WTC11 (cell line): ENCODE measurements at regions not wholly inside any gene's neighbourhood (a gene's known extent, or its start where the extent isn't known, plus 50 kb on each side); places are given as distances from the start of the nearest gene placed in this dataset.
A peak's percentile ranks its signal among the peaks of the same experiment; 100 is the strongest.

Experiments used
- ATAC-seq: fragments of 200-7000 bp; cut with Tn5 transposase; 2 replicates; pipeline ENCODE4 v1.10.0; 2021; ENCODE audit warnings: mild to moderate bottlenecking, moderate library complexity
- CTCF ChIA-PET: fragments of 300-600 bp; sonication (Branson Sonifier 250); formaldehyde crosslinking; loops from one replicate; lab custom pipeline; 2021; ENCODE audit warnings: antibody characterized with exemption; lab: Charles Lee
- POLR2A ChIA-PET: fragments of 350-600 bp; sonication (Branson Sonifier 250); formaldehyde crosslinking; loops from one replicate; lab custom pipeline; 2021; ENCODE audit warnings: antibody characterized with exemption; lab: Charles Lee
- DNase-seq: peaks from one replicate; pipeline ENCODE4 v3.0.0; 2021; ENCODE audit warnings: low spot score
- H3K27ac Mint-ChIP-seq: 2 replicates; pipeline ENCODE4 v1.8.0; 2021; ENCODE audit warnings: mixed read lengths
- H3K27me3 Mint-ChIP-seq: 2 replicates; pipeline ENCODE4 v1.8.0; 2021; ENCODE audit warnings: low read depth, mild to moderate bottlenecking, moderate library complexity, mixed read lengths
- H3K36me3 Mint-ChIP-seq: 2 replicates; pipeline ENCODE4 v1.8.0; 2021; ENCODE audit warnings: mixed read lengths
- H3K4me1 Mint-ChIP-seq: 2 replicates; pipeline ENCODE4 v1.8.0; 2022; ENCODE audit warnings: mixed read lengths
- H3K4me3 Mint-ChIP-seq: 2 replicates; pipeline ENCODE4 v1.8.0; 2021; ENCODE audit warnings: mild to moderate bottlenecking, moderate library complexity, mixed read lengths
- H3K9me3 Mint-ChIP-seq: 2 replicates; pipeline ENCODE4 v1.8.0; 2021; ENCODE audit warnings: mixed read lengths
- CREM ChIP-seq: sonication (generic); formaldehyde crosslinking; IDR thresholded peaks from 2 replicates; pipeline ENCODE4 v1.8.1; 2022; ENCODE audit warnings: mild to moderate bottlenecking, missing genetic modification reagents, moderate library complexity
- EMX1 ChIP-seq: fragments of 250-450 bp; sonication (Bioruptor Pico); IDR thresholded peaks from 2 replicates; pipeline ENCODE4 v1.8.0; 2021; ENCODE audit warnings: mild to moderate bottlenecking
- ESRRA ChIP-seq: sonication (generic); formaldehyde crosslinking; IDR thresholded peaks from 2 replicates; pipeline ENCODE4 v1.8.1; 2022; ENCODE audit warnings: mild to moderate bottlenecking, missing genetic modification reagents, borderline replicate concordance
- GRHL2 ChIP-seq: fragments of 250-450 bp; sonication (Bioruptor Pico); IDR thresholded peaks from 2 replicates; pipeline ENCODE4 v1.8.0; 2022; ENCODE audit warnings: mild to moderate bottlenecking, moderate library complexity; ENCODE audit not compliant: insufficient replicate concordance, severe bottlenecking
- IRF2 ChIP-seq: sonication (generic); formaldehyde crosslinking; IDR thresholded peaks from 2 replicates; pipeline ENCODE4 v1.8.0; 2022; ENCODE audit warnings: low read depth, missing genetic modification reagents, borderline replicate concordance
- RORB ChIP-seq: fragments of 250-450 bp; sonication (Bioruptor Pico); IDR thresholded peaks from 2 replicates; pipeline ENCODE4 v1.9.0; 2021; ENCODE audit warnings: mild to moderate bottlenecking
- SMAD4 ChIP-seq: sonication (generic); formaldehyde crosslinking; IDR thresholded peaks from 2 replicates; pipeline ENCODE4 v1.8.0; 2022; ENCODE audit warnings: mild to moderate bottlenecking, missing genetic modification reagents
- SOX15 ChIP-seq: fragments of 250-450 bp; sonication (Bioruptor Pico); IDR thresholded peaks from 2 replicates; pipeline ENCODE4 v1.9.0; 2021; ENCODE audit warnings: mild to moderate bottlenecking
- ZBTB21 ChIP-seq: sonication (generic); formaldehyde crosslinking; IDR thresholded peaks from 2 replicates; pipeline ENCODE4 v1.8.1; 2023; ENCODE audit warnings: mild to moderate bottlenecking, missing genetic modification reagents, borderline replicate concordance
- ZNF138 ChIP-seq: sonication (generic); formaldehyde crosslinking; conservative IDR thresholded peaks from 2 replicates; pipeline ENCODE4 v1.8.1; 2022; ENCODE audit warnings: mild to moderate bottlenecking, moderate library complexity, missing genetic modification reagents
- ZNF263 ChIP-seq: sonication (generic); formaldehyde crosslinking; IDR thresholded peaks from 2 replicates; pipeline ENCODE4 v1.8.1; 2022; ENCODE audit warnings: low read depth, mild to moderate bottlenecking, moderate library complexity, missing genetic modification reagents
- TF ChIP-seq, protein P1 (sequence below): sonication (generic); formaldehyde crosslinking; IDR thresholded peaks from 2 replicates; pipeline ENCODE4 v1.8.0; 2022; ENCODE audit warnings: mild to moderate bottlenecking, missing genetic modification reagents
- TF ChIP-seq, protein P2 (sequence below): fragments of 250-450 bp; sonication (Bioruptor Pico); IDR thresholded peaks from 2 replicates; pipeline ENCODE4 v2.1.2; 2022; ENCODE audit warnings: mild to moderate bottlenecking, moderate library complexity
- TF ChIP-seq, protein P3 (sequence below): sonication (generic); formaldehyde crosslinking; IDR thresholded peaks from 2 replicates; pipeline ENCODE4 v1.8.1; 2023; ENCODE audit warnings: mild to moderate bottlenecking, missing genetic modification reagents, moderate library complexity
- TF ChIP-seq, protein P4 (sequence below): sonication (generic); formaldehyde crosslinking; IDR thresholded peaks from 2 replicates; pipeline ENCODE4 v1.8.1; 2022; ENCODE audit warnings: mild to moderate bottlenecking, missing genetic modification reagents, moderate library complexity, borderline replicate concordance
- TF ChIP-seq, protein P5 (sequence below): sonication (generic); formaldehyde crosslinking; IDR thresholded peaks from 2 replicates; pipeline ENCODE4 v1.8.1; 2022; ENCODE audit warnings: low read depth, missing genetic modification reagents, borderline replicate concordance

DNA sequence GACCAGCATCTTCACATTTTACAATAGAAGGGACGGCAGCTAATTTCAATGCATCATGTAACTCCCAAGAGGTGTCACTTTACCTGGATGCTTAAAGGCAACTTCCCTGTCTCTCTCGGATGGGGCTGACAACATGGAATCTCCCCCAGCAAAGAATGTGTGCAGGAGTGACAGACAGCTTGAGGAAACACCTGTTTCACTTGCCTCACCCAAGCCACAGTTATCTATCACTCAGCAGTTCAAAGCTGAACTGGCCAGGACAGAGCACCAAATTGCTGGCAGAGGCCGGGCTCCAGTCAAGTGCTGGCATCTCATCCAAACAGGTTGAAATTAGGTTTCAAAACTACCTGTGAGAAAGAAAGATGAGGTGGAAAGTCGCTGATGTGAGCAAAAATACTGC lies 538.0 kb upstream of the PLXNA2 start:
- Mint-ChIP-seq H3K27me3 (peaks cover 3% of the 10 kb centered on the region; the same call in 1 of the 2 replicates), H3K36me3 (0 out of 2 replicates have a peak, but pooled peaks cover 5% of the 10 kb centered on the region), H3K27ac (no peak overlapping the region), H3K4me3 (no peak overlapping the region), H3K9me3 (peaks cover 6% of the 10 kb centered on the region), H3K4me1 (peaks cover 20% of the 10 kb centered on the region)
- POLR2A ChIA-PET, result no interaction called here
- CTCF ChIA-PET, result interaction anchor here (0.6 to 1.0 kb wide), 4 partner anchors 14 to 871 kb away, joined by 3 to 6 read pairs (median 4); partner anchors contain the start of gene CD34
- ATAC-seq, result peak; percentile 16
- no peak for TF ChIP-seq SOX15 (CRISPR knock-in tag)
- TF ChIP-seq IRF2 (CRISPR knock-in tag), result no peak
- TF ChIP-seq RORB (CRISPR knock-in tag), result no peak
- TF ChIP-seq, all 79 proteins: peak for 0
- DNase-seq, result no peak

DNA sequence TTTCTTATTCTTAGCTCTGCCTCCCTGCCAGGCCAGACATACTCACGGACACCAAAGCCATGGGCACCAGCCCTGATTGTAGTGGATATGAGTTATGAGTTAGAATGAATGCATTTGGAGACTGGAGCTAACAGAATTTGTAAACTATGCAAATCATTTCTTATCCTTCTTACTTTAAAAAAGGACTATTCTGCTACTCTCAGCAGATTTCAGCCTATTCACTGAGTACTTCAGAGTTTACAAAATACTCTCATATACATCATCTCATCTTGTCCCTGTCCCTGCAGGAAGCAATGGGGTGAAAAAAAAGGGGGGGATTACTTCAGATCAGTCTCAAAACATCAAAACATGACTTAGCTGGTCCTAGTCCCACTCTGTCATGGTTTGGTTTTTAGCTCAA lies 541.4 kb upstream of the PLXNA2 start:
- CTCF ChIA-PET, result no interaction called here
- no peak overlapping the region for H3K27ac Mint-ChIP-seq
- DNase-seq, result no peak
- TF ChIP-seq, protein P1, sequence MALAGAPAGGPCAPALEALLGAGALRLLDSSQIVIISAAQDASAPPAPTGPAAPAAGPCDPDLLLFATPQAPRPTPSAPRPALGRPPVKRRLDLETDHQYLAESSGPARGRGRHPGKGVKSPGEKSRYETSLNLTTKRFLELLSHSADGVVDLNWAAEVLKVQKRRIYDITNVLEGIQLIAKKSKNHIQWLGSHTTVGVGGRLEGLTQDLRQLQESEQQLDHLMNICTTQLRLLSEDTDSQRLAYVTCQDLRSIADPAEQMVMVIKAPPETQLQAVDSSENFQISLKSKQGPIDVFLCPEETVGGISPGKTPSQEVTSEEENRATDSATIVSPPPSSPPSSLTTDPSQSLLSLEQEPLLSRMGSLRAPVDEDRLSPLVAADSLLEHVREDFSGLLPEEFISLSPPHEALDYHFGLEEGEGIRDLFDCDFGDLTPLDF, result no peak
- no peak for TF ChIP-seq ZBTB21 (CRISPR knock-in tag)
- TF ChIP-seq, protein P2, sequence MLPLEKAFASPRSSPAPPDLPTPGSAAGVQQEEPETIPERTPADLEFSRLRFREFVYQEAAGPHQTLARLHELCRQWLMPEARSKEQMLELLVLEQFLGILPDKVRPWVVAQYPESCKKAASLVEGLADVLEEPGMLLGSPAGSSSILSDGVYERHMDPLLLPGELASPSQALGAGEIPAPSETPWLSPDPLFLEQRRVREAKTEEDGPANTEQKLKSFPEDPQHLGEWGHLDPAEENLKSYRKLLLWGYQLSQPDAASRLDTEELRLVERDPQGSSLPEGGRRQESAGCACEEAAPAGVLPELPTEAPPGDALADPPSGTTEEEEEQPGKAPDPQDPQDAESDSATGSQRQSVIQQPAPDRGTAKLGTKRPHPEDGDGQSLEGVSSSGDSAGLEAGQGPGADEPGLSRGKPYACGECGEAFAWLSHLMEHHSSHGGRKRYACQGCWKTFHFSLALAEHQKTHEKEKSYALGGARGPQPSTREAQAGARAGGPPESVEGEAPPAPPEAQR (CRISPR knock-in tag), result no peak
- TF ChIP-seq SMAD4 (CRISPR knock-in tag), result no peak
- TF ChIP-seq ZNF263, result no peak
- TF ChIP-seq, protein P3, sequence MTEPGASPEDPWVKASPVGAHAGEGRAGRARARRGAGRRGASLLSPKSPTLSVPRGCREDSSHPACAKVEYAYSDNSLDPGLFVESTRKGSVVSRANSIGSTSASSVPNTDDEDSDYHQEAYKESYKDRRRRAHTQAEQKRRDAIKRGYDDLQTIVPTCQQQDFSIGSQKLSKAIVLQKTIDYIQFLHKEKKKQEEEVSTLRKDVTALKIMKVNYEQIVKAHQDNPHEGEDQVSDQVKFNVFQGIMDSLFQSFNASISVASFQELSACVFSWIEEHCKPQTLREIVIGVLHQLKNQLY (CRISPR knock-in tag), result no peak
- no peak for TF ChIP-seq ZNF138 (CRISPR knock-in tag)
- TF ChIP-seq EMX1 (CRISPR knock-in tag), result no peak
- TF ChIP-seq, protein P4, sequence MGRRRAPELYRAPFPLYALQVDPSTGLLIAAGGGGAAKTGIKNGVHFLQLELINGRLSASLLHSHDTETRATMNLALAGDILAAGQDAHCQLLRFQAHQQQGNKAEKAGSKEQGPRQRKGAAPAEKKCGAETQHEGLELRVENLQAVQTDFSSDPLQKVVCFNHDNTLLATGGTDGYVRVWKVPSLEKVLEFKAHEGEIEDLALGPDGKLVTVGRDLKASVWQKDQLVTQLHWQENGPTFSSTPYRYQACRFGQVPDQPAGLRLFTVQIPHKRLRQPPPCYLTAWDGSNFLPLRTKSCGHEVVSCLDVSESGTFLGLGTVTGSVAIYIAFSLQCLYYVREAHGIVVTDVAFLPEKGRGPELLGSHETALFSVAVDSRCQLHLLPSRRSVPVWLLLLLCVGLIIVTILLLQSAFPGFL (CRISPR knock-in tag), result no peak
- TF ChIP-seq, all 79 proteins: peak for 0
- peaks cover 3% of the 10 kb centered on the region; the same call in 1 of the 2 replicates for H3K27me3 Mint-ChIP-seq
- H3K36me3 Mint-ChIP-seq, result no peaks in the 10 kb centered on the region
- peaks cover 39% of the 10 kb centered on the region for H3K4me1 Mint-ChIP-seq
- no peak overlapping the region for H3K4me3 Mint-ChIP-seq
- no peaks in the 10 kb centered on the region for H3K9me3 Mint-ChIP-seq
- POLR2A ChIA-PET, result no interaction called here
- no peak for ATAC-seq

DNA sequence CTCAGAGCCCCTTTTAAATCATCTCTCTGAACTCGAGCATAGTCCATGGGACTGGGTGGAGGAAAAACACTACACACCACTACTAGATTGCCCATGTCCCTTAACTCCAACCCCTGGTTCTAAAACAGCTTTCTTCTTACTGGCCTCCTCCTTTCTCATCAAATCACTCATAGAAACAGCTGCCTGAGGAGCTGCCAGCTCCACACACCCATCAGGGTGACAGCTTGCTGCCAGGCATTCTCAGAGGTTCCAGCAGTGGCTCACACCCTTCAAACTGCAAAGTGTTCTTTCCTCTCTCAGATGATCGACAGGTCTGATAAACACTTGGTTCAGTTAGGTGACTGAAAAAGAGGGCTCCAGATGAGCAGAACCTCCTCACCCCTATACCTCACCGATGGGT lies 543.0 kb upstream of the PLXNA2 start:
- ChIA-PET CTCF (interaction anchor here (0.9 to 1.8 kb wide), 3 partner anchors 21 to 421 kb away, joined by 3 to 6 read pairs (median 5); no protein-coding TSS in a partner anchor), POLR2A (no interaction called here)
- peaks cover 50% of the 10 kb centered on the region for H3K4me1 Mint-ChIP-seq
- ATAC-seq (no peak), DNase-seq (no peak)
- TF ChIP-seq CREM (CRISPR knock-in tag) (no peak), ESRRA (CRISPR knock-in tag) (no peak), GRHL2 (CRISPR knock-in tag) (no peak)
- TF ChIP-seq, protein P4 (CRISPR knock-in tag), result no peak
- TF ChIP-seq, protein P5, sequence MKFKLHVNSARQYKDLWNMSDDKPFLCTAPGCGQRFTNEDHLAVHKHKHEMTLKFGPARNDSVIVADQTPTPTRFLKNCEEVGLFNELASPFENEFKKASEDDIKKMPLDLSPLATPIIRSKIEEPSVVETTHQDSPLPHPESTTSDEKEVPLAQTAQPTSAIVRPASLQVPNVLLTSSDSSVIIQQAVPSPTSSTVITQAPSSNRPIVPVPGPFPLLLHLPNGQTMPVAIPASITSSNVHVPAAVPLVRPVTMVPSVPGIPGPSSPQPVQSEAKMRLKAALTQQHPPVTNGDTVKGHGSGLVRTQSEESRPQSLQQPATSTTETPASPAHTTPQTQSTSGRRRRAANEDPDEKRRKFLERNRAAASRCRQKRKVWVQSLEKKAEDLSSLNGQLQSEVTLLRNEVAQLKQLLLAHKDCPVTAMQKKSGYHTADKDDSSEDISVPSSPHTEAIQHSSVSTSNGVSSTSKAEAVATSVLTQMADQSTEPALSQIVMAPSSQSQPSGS, result no peak
- H3K4me3 Mint-ChIP-seq, result no peak overlapping the region
- H3K27ac Mint-ChIP-seq, result no peak overlapping the region
- H3K36me3 Mint-ChIP-seq, result no peaks in the 10 kb centered on the region
- H3K9me3 Mint-ChIP-seq, result no peaks in the 10 kb centered on the region
- peaks cover 3% of the 10 kb centered on the region; the same call in 1 of the 2 replicates for H3K27me3 Mint-ChIP-seq
